Loucy (cell line): ENCODE measurements at regions not wholly inside any gene's neighbourhood (a gene's known extent, or its start where the extent isn't known, plus 50 kb on each side); places are given as distances from the start of the nearest gene placed in this dataset.

ENCODE experiments used
- H2AFZ ChIP-seq: fragments of 200-600 bp; sonication (generic); 2 replicates; pipeline ENCODE4 v1.6.0; 2016; ENCODE audit warnings: antibody characterized with exemption, mild to moderate bottlenecking, low read length, moderate library complexity
- H3F3A ChIP-seq: fragments of 200-600 bp; 2 replicates; pipeline ENCODE4 v1.6.0; 2016; ENCODE audit warnings: antibody characterized with exemption, low read depth, mild to moderate bottlenecking
- H3K27me3 ChIP-seq: fragments of 200-600 bp; sonication (generic); 2 replicates; pipeline ENCODE4 v1.6.1; 2014; ENCODE audit warnings: low read length, mild to moderate bottlenecking; ENCODE audit not compliant: insufficient read depth, poor library complexity, severe bottlenecking
- H3K36me3 ChIP-seq: fragments of 200-600 bp; sonication (generic); 2 replicates; pipeline ENCODE4 v1.6.1; 2016; ENCODE audit warnings: low read length; ENCODE audit not compliant: insufficient read depth
- H3K4me1 ChIP-seq: fragments of 200-600 bp; sonication (generic); 2 replicates; pipeline ENCODE4 v1.5.1; 2014; ENCODE audit warnings: low read length, mild to moderate bottlenecking; ENCODE audit not compliant: insufficient read depth, poor library complexity, severe bottlenecking
- H3K4me2 ChIP-seq: fragments of 200-600 bp; sonication (generic); 2 replicates; pipeline ENCODE4 v1.6.0; 2014; ENCODE audit warnings: antibody characterized with exemption, low read length, low read depth, mild to moderate bottlenecking; ENCODE audit not compliant: poor library complexity, severe bottlenecking
- H3K4me3 ChIP-seq: fragments of 200-600 bp; sonication (generic); 2 replicates; pipeline ENCODE4 v1.5.1; 2014; ENCODE audit warnings: low read length, mild to moderate bottlenecking, mixed read lengths; ENCODE audit not compliant: poor library complexity, severe bottlenecking
- H3K79me2 ChIP-seq: fragments of 200-600 bp; sonication (generic); 2 replicates; pipeline ENCODE4 v1.6.1; 2014; ENCODE audit warnings: low read length; ENCODE audit not compliant: insufficient read depth
- H3K9ac ChIP-seq: fragments of 200-600 bp; sonication (generic); 2 replicates; pipeline ENCODE4 v1.6.0; 2014; ENCODE audit warnings: mild to moderate bottlenecking, low read depth, low read length, moderate library complexity; ENCODE audit not compliant: poor library complexity, severe bottlenecking
- H3K9me2 ChIP-seq: fragments of 200-600 bp; sonication (generic); replicated peaks from 2 replicates; pipeline ENCODE4 v1.6.1; 2016; ENCODE audit warnings: low read depth, low read length, mixed read lengths
- H3K9me3 ChIP-seq: fragments of 200-600 bp; sonication (generic); 2 replicates; pipeline ENCODE4 v1.6.1; 2014; ENCODE audit warnings: mild to moderate bottlenecking, antibody characterized with exemption, low read length, low read depth; ENCODE audit not compliant: insufficient read depth
- H4K20me1 ChIP-seq: fragments of 200-600 bp; sonication (generic); 2 replicates; pipeline ENCODE4 v1.6.0; 2014; ENCODE audit warnings: antibody characterized with exemption, low read length, mild to moderate bottlenecking; ENCODE audit not compliant: insufficient read depth, poor library complexity, severe bottlenecking
- EZH2phosphoT487 ChIP-seq: fragments of 200-600 bp; IDR thresholded peaks from 2 replicates; pipeline ENCODE4 v1.6.1; 2018; ENCODE audit warnings: antibody characterized with exemption, mild to moderate bottlenecking, moderate library complexity, borderline replicate concordance
- TF ChIP-seq, protein P1 (sequence below): fragments of 200-600 bp; sonication (generic); conservative IDR thresholded peaks from 2 replicates; pipeline ENCODE4 v1.5.1; 2014; ENCODE audit warnings: mild to moderate bottlenecking, antibody characterized with exemption, low read length

DNA sequence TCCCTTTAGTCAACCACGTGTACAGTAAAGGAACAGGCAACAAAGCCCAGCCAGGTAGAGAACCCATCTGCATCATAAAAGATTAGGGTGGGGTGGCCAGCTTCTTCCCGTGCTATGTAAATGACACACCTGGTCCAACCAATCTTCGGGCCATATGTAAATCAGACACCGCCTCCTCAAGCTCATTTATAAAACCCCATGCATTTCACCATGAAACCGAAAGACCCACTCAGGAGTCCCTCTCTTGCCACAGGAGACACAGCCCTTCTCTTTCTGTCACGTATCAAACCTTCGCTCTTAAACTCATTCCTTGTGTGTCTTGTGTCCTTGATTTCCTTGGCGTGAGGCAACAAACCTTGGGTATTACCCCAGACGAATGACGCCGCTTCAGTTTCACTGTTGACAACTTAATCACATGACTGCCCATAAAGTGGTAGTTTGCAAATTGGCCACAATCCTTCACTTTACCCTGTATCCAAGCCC lies 59.8 kb upstream of the TBPL2 start:
- no peaks in the 10 kb centered on the region for H3K36me3 ChIP-seq
- H4K20me1 ChIP-seq: no peaks in the 10 kb centered on the region
- H3K9me2 ChIP-seq: no peaks in the 10 kb centered on the region
- H3K9ac ChIP-seq: no peak overlapping the region
- H2AFZ ChIP-seq: no peak overlapping the region
- H3K4me2 ChIP-seq: no peak overlapping the region
- H3K79me2 ChIP-seq: no peaks in the 10 kb centered on the region
- TF ChIP-seq, protein P1, sequence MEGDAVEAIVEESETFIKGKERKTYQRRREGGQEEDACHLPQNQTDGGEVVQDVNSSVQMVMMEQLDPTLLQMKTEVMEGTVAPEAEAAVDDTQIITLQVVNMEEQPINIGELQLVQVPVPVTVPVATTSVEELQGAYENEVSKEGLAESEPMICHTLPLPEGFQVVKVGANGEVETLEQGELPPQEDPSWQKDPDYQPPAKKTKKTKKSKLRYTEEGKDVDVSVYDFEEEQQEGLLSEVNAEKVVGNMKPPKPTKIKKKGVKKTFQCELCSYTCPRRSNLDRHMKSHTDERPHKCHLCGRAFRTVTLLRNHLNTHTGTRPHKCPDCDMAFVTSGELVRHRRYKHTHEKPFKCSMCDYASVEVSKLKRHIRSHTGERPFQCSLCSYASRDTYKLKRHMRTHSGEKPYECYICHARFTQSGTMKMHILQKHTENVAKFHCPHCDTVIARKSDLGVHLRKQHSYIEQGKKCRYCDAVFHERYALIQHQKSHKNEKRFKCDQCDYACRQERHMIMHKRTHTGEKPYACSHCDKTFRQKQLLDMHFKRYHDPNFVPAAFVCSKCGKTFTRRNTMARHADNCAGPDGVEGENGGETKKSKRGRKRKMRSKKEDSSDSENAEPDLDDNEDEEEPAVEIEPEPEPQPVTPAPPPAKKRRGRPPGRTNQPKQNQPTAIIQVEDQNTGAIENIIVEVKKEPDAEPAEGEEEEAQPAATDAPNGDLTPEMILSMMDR: no peak
- no peak for TF ChIP-seq EZH2phosphoT487
- no peaks in the 10 kb centered on the region for H3F3A ChIP-seq
- no peaks in the 10 kb centered on the region for H3K9me3 ChIP-seq
- no peaks in the 10 kb centered on the region for H3K27me3 ChIP-seq
- no peaks in the 10 kb centered on the region for H3K4me1 ChIP-seq
- no peak overlapping the region for H3K4me3 ChIP-seq

DNA sequence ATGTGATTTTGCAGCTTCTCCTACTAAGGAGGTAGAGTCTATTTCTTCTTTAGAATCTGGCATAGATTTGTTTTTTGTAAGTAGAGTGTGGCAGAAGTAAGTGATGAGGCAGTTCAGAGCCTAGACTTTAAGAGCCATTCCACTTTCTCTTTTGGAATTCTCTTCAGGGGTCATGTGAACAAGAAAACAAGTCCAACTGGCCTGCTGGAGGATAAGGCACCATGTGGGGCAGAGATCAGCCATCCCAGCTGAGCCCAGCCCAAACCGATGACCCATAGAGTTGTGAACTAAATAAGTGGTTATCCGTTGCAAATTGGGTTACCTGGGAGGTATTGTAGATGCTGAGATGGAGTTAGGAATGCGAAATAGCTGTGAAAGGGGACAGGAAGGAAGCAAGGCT lies 60.3 kb upstream of the TBPL2 start:
- Histone ChIP-seq H3F3A (no peaks in the 10 kb centered on the region), H3K4me3 (no peak overlapping the region), H3K9me3 (no peaks in the 10 kb centered on the region), H4K20me1 (no peaks in the 10 kb centered on the region), H3K4me2 (no peak overlapping the region), H2AFZ (no peak overlapping the region), H3K4me1 (no peaks in the 10 kb centered on the region), H3K9ac (no peak overlapping the region), H3K9me2 (no peaks in the 10 kb centered on the region), H3K79me2 (no peaks in the 10 kb centered on the region), H3K36me3 (no peaks in the 10 kb centered on the region), H3K27me3 (no peaks in the 10 kb centered on the region)
- TF ChIP-seq, protein P1: no peak
- TF ChIP-seq EZH2phosphoT487: no peak

DNA sequence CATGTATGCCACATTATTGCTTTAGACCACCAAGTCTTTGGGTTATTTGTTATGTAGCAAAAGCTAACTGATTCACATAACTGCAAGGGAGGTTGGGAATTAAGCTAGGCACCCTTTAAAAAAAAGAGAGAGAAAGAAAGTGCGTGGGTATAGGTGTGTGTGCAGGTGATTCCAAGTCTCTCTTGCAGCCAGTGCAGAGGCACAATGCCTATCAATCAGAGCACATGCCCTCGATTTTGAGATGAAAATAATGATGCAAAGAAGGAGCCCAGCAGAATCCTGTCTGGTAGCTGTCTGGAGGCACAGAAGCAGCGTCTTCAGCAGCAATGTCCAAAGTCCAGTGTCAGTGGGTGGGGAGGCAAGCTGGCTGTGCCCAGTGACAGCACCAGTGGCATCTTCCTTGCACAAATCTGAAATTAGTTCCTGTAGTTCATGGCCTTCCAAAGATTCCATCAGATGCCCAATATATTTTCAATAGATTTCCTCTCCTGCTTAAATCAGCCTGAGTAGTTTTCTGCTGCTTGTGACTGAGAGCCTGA lies 62.4 kb upstream of the TBPL2 start:
- H3F3A ChIP-seq: no peaks in the 10 kb centered on the region
- no peaks in the 10 kb centered on the region for H3K9me2 ChIP-seq
- no peak overlapping the region for H3K9ac ChIP-seq
- H3K79me2 ChIP-seq: no peaks in the 10 kb centered on the region
- no peak overlapping the region for H3K4me2 ChIP-seq
- no peak overlapping the region for H3K4me3 ChIP-seq
- no peak for TF ChIP-seq EZH2phosphoT487
- TF ChIP-seq, protein P1: no peak
- H3K9me3 ChIP-seq: no peaks in the 10 kb centered on the region
- no peaks in the 10 kb centered on the region for H3K36me3 ChIP-seq
- H3K27me3 ChIP-seq: no peaks in the 10 kb centered on the region
- no peaks in the 10 kb centered on the region for H3K4me1 ChIP-seq
- no peak overlapping the region for H2AFZ ChIP-seq
- no peaks in the 10 kb centered on the region for H4K20me1 ChIP-seq
